ENCODE measurements at regions not wholly inside any gene's neighbourhood (a gene's known extent, or its start where the extent isn't known, plus 50 kb on each side); places are given as distances from the start of the nearest gene placed in this dataset.

- in situ Hi-C loops (cut with MboI; ENCODE audit: low sequenced_read_pairs in 4 of 4) (no loop called here), intact Hi-C loops (cut with DNase I; ENCODE audit: low total_unique reads) (no loop called here)
- no peaks in the 10 kb centered on the region for H3K36me3 ChIP-seq
- DNase-seq (no peak), ATAC-seq (no peak)
- TF ChIP-seq CTCF (IDR thresholded peaks at IDR 0.05 in 4 of 5, conservative IDR thresholded peaks at IDR 0.05 in 1 of 5): no peak
- no peak for TF ChIP-seq POLR2A (IDR thresholded peaks at IDR 0.05)
- H3K27me3 ChIP-seq: no peaks in the 10 kb centered on the region
- no peaks in the 10 kb centered on the region for H3K4me1 ChIP-seq
- no peaks in the 10 kb centered on the region for H3K9me3 ChIP-seq
- no peak overlapping the region for H3K4me3 ChIP-seq
- H3K27ac ChIP-seq: no peak overlapping the region
Measured at GRCh38 chr12:5292651-5293050, 139.3 kb upstream of the NTF3 start.

GRCh38 chr12:5293773-5294172, 138.1 kb upstream of the NTF3 start:
- Histone ChIP-seq H3K4me1 (no peaks in the 10 kb centered on the region), H3K4me3 (no peak overlapping the region), H3K9me3 (no peaks in the 10 kb centered on the region), H3K36me3 (no peaks in the 10 kb centered on the region), H3K27me3 (no peaks in the 10 kb centered on the region), H3K27ac (no peak overlapping the region)
- TF ChIP-seq POLR2A (IDR thresholded peaks at IDR 0.05): no peak
- no peak for TF ChIP-seq CTCF (IDR thresholded peaks at IDR 0.05 in 4 of 5, conservative IDR thresholded peaks at IDR 0.05 in 1 of 5)
- DNase-seq (no peak), ATAC-seq (no peak)
- in situ Hi-C loops (cut with MboI; ENCODE audit: low sequenced_read_pairs in 4 of 4): no loop called here
- intact Hi-C loops (cut with DNase I; ENCODE audit: low total_unique reads): no loop called here

- H3K4me3 ChIP-seq: no peak overlapping the region
- H3K4me1 ChIP-seq: no peaks in the 10 kb centered on the region
- in situ Hi-C loops (cut with MboI; ENCODE audit: low sequenced_read_pairs in 4 of 4) (no loop called here), intact Hi-C loops (cut with DNase I; ENCODE audit: low total_unique reads) (no loop called here)
- no peaks in the 10 kb centered on the region for H3K36me3 ChIP-seq
- ATAC-seq: no peak
- no peaks in the 10 kb centered on the region for H3K9me3 ChIP-seq
- TF ChIP-seq POLR2A (IDR thresholded peaks at IDR 0.05) (no peak), CTCF (IDR thresholded peaks at IDR 0.05 in 4 of 5, conservative IDR thresholded peaks at IDR 0.05 in 1 of 5) (no peak)
- H3K27ac ChIP-seq: no peak overlapping the region
- DNase-seq: no peak
- no peaks in the 10 kb centered on the region for H3K27me3 ChIP-seq
Measured at GRCh38 chr12:5294274-5295070, 137.4 kb upstream of the NTF3 start.

- no peaks in the 10 kb centered on the region for H3K36me3 ChIP-seq
- H3K9me3 ChIP-seq: no peaks in the 10 kb centered on the region
- intact Hi-C loops (cut with DNase I; ENCODE audit: low total_unique reads): no loop called here
- no peak for TF ChIP-seq POLR2A (IDR thresholded peaks at IDR 0.05)
- no peak for TF ChIP-seq CTCF (IDR thresholded peaks at IDR 0.05 in 4 of 5, conservative IDR thresholded peaks at IDR 0.05 in 1 of 5)
- ATAC-seq (no peak), DNase-seq (no peak)
- H3K27me3 ChIP-seq: no peaks in the 10 kb centered on the region
- no peak overlapping the region for H3K27ac ChIP-seq
- H3K4me1 ChIP-seq: no peaks in the 10 kb centered on the region
- no peak overlapping the region for H3K4me3 ChIP-seq
- in situ Hi-C loops (cut with MboI; ENCODE audit: low sequenced_read_pairs in 4 of 4): no loop called here
Measured at GRCh38 chr12:5295151-5295550, 136.8 kb upstream of the NTF3 start.

- no peak for ATAC-seq
- no peaks in the 10 kb centered on the region for H3K27me3 ChIP-seq
- H3K9me3 ChIP-seq: no peaks in the 10 kb centered on the region
- no peak overlapping the region for H3K27ac ChIP-seq
- no peaks in the 10 kb centered on the region for H3K36me3 ChIP-seq
- no peaks in the 10 kb centered on the region for H3K4me1 ChIP-seq
- no peak for TF ChIP-seq CTCF (IDR thresholded peaks at IDR 0.05 in 4 of 5, conservative IDR thresholded peaks at IDR 0.05 in 1 of 5)
- no peak for TF ChIP-seq POLR2A (IDR thresholded peaks at IDR 0.05)
- no peak for DNase-seq
- in situ Hi-C loops (cut with MboI; ENCODE audit: low sequenced_read_pairs in 4 of 4) (no loop called here), intact Hi-C loops (cut with DNase I; ENCODE audit: low total_unique reads) (no loop called here)
- H3K4me3 ChIP-seq: no peak overlapping the region
Measured at GRCh38 chr12:5295996-5296395, 135.9 kb upstream of the NTF3 start.

Data from gastrocnemius medialis (tissue), 4 donors.